GM15510 (cell line): ENCODE measurements at regions not wholly inside any gene's neighbourhood (a gene's known extent, or its start where the extent isn't known, plus 50 kb on each side); places are given as distances from the start of the nearest gene placed in this dataset.
A peak's percentile ranks its signal among the peaks of the same experiment; 100 is the strongest.

Experiments
- POLR2A ChIP-seq: IDR thresholded peaks from 3 replicates; pipeline ENCODE4 v1.6.1; 2011; ENCODE audit warnings: borderline replicate concordance; ENCODE audit not compliant: insufficient read length; ENCODE audit errors: extremely low read depth

- TF ChIP-seq POLR2A = no peak
Observed at GRCh38 chr6:170091639-170092579, 199.0 kb downstream of the DLL1 start.

GRCh38 chr6:170091000-170091638 is 199.8 kb downstream of the DLL1 start:
- TF ChIP-seq POLR2A = no peak

- no peak for TF ChIP-seq POLR2A
Observed at GRCh38 chr6:170090561-170090960, 200.3 kb downstream of the DLL1 start.

GRCh38 chr6:170089963-170090362 is 200.9 kb downstream of the DLL1 start:
- TF ChIP-seq POLR2A = no peak

GRCh38 chr6:170088582-170088955 is 202.3 kb downstream of the DLL1 start:
- no peak for TF ChIP-seq POLR2A

- peak; percentile 27 for TF ChIP-seq POLR2A
Observed at GRCh38 chr6:170087941-170088581, 202.8 kb downstream of the DLL1 start.

GRCh38 chr6:170086639-170087420 is 204.0 kb downstream of the DLL1 start:
- no peak for TF ChIP-seq POLR2A

- no peak for TF ChIP-seq POLR2A
Observed at GRCh38 chr6:170085475-170086401, 205.1 kb downstream of the DLL1 start.

GRCh38 chr6:170084166-170084730 is 206.6 kb downstream of the DLL1 start:
- no peak for TF ChIP-seq POLR2A

GRCh38 chr6:170083236-170084051 is 207.4 kb downstream of the DLL1 start:
- TF ChIP-seq POLR2A = no peak

- TF ChIP-seq POLR2A = no peak
Observed at GRCh38 chr6:170082531-170083187, 208.2 kb downstream of the DLL1 start.

GRCh38 chr6:170082067-170082466 is 208.8 kb downstream of the DLL1 start:
- TF ChIP-seq POLR2A = no peak
